ENCODE measurements at regions not wholly inside any gene's neighbourhood (a gene's known extent, or its start where the extent isn't known, plus 50 kb on each side); places are given as distances from the start of the nearest gene placed in this dataset.
A peak's percentile ranks its signal among the peaks of the same experiment; 100 is the strongest.
"Not testable (repeated sequence)": the region's sequence is repeated elsewhere in the genome, so short reads cannot be mapped to it uniquely, and the experiment has no call there.

GRCh38 chr16:62732092-62732491 is 695.9 kb upstream of the CDH8 start:
- intact Hi-C loops (cut with DNase I) = no loop called here
- DNase-seq = no peak

DNA sequence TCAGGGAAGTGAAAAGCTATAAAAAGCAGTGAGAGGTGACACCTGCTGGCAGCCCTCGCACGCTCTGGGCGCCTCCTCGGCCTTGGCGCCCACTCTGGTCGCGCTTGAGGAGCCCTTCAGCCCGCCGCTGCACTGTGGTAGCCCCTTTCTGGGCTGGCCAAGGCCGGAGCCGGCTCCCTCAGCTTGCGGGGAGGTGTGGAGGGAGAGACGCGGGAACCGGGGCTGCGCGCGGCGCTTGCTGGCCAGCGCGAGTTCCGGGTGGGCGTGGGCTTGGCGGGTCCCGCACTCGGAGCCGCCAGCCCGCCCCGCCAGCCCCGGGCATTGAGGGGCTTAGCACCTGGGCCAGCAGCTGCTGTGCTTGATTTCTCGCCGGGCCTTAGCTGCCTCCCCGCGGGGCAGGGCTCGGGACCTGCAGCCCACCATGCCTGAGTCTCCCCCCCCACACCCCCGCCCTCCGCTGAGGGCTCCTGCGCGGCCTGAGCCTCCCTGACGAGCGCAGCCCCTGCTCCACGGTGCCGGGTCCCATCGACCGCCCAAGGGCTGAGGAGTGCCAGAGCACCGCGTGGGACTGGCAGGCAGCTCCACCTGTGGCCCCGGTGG is 688.5 kb upstream of the CDH8 start:
- intact Hi-C loops (cut with DNase I) = not testable (repeated sequence)

DNA sequence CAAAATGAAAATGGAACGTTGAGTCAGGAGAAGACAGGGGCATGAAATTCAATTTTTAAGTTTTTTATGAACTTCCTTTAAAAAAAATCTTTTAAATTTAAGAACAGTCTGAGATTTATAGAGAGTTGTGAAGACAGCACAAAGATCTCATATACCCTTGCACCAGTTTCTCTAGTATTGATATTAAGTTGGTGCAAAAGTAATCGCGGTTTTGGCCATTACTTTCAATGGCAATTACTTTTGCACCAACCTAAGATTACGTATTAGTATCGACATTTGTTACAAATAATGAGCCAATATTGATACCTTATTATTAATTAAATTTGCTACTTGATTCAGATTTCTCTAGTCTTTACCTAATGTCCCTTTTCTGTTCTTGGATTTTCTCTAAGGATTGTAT is 684.4 kb upstream of the CDH8 start:
- intact Hi-C loops (cut with DNase I) = no loop called here
- no peak for DNase-seq

More for the DNA sequence above, 688.5 kb upstream of the CDH8 start:
- peak in 1 of 10 donors; percentile 78 for DNase-seq

- intact Hi-C loops (cut with DNase I) = no loop called here
Observed at GRCh38 chr16:62717026-62717425, 680.8 kb upstream of the CDH8 start.

GRCh38 chr16:62715701-62716100 is 679.5 kb upstream of the CDH8 start:
- intact Hi-C loops (cut with DNase I) = no loop called here
- no peak for DNase-seq

More at GRCh38 chr16:62717026-62717425, 680.8 kb upstream of the CDH8 start:
- no peak for DNase-seq

DNA sequence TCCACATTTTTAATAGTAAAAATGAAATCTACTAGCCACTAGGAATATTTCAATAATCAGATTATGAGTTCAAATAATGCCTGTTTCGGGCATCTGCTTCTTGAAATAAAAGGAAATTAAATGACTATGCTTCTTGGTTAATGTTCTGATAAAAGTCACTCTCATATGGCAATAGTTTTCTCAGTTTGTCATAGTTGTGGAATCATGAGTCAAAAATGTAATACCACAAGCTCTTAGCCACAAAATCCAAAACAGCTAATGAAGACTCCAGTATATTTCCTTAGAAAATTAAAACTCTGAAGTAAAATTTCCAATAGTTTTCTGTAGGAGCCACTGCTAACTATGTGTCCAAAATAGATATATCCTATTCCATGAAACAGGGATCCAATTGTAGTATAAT is 676.3 kb upstream of the CDH8 start:
- DNase-seq = no peak

DNA sequence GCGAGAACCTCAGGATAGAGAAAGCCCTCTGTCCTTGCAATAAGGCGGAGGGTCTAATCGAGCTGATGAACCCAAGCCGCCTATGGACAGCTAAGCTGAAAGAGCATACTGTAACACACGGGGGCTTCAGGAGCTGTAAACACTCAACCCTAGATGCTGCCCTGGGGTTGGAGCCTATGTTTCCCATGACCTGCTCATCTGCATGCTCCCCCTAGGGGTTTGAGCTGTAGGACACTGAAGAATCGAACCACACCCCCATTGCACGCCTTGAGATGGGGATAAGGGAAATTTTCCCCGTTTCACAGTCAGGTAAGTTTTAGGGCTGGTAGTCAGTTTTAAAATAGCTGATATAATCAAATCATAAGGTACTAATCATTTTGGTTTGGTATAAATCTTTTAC is 675.6 kb upstream of the CDH8 start:
- DNase-seq = no peak
- intact Hi-C loops (cut with DNase I) = no loop called here

More for the DNA sequence above, 676.3 kb upstream of the CDH8 start:
- intact Hi-C loops (cut with DNase I) = no loop called here

GRCh38 chr16:62709794-62710193 is 673.6 kb upstream of the CDH8 start:
- no peak for DNase-seq
- intact Hi-C loops (cut with DNase I) = no loop called here

- intact Hi-C loops (cut with DNase I) = no loop called here
- no peak for DNase-seq
Observed at GRCh38 chr16:62701426-62701825, 665.2 kb upstream of the CDH8 start.

- intact Hi-C loops (cut with DNase I) = no loop called here
- DNase-seq = no peak
Observed at GRCh38 chr16:62700426-62701294, 664.4 kb upstream of the CDH8 start.

- DNase-seq = no peak
- intact Hi-C loops (cut with DNase I) = no loop called here
Observed at GRCh38 chr16:62692685-62693084, 656.4 kb upstream of the CDH8 start.

GRCh38 chr16:62681819-62682218 is 645.6 kb upstream of the CDH8 start:
- DNase-seq = no peak
- intact Hi-C loops (cut with DNase I) = no loop called here

- intact Hi-C loops (cut with DNase I) = no loop called here
- DNase-seq = no peak
Observed at GRCh38 chr16:62678796-62679195, 642.6 kb upstream of the CDH8 start.

DNA sequence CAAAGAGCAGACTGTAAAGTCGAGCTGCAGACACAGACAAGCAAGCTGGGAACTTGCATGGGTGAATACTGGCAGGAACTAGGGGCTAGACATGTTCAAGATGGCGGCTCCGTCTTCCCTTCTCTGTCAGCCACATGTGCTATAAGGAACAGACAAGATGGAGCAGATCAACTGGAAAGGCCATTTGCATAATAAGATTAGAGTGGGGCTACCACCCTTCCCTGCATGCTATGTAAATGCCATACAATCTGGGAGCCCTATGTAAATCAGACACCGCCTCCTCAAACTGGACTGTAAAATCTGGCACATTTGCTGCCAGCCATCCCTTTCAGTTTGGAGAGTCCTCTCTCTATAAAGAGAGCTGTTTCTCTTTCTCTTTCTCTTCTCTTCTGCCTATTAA is 640.1 kb upstream of the CDH8 start:
- DNase-seq = no peak
- intact Hi-C loops (cut with DNase I) = no loop called here

DNA sequence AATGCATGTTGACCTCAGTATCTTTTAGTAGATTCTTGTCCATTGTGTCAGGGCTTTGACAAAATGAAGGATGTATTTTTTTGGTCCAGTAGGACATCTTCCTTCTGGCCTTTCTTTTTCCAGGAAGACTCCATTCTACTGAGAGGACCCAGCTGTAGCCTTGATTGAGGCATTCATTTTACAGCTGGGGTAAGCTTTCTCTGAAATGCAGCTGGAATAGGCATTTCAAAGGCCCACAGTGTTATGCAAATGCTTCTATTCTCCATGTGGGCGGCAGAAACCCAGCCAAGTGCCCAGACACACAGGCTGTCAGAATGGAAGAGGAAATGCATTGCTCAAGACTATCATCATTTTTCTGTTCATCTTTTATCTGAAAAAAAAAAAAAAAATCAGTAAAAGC is 629.0 kb upstream of the CDH8 start:
- peak in 8 of 10 donors; percentile 19 to 91 (median 58) for DNase-seq
- intact Hi-C loops (cut with DNase I) = no loop called here

- intact Hi-C loops (cut with DNase I) = no loop called here
- DNase-seq = no peak
Observed at GRCh38 chr16:62664566-62664965, 628.3 kb upstream of the CDH8 start.

DNA sequence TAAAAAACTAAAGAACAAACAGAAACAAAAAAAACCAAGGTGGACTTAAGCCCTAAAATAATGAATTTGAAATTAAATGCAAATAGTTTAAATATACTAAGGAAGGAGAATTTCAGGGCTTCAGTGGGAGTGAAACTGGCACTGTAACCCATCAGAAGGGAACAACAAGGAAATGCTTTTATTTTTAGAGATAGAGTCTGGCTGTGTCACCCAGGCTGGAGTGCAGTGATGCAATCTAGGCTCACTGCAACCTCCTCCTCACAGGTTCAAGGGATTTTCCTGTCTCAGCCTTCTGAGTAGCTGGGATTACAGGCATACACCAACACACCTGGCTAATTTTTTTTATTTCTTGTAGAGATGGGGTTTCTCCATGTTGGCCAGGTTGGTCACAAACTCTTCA is 625.2 kb upstream of the CDH8 start:
- no peak for DNase-seq
- intact Hi-C loops (cut with DNase I) = no loop called here

- DNase-seq = no peak
- intact Hi-C loops (cut with DNase I) = no loop called here
Observed at GRCh38 chr16:62657116-62657515, 620.9 kb upstream of the CDH8 start.

- intact Hi-C loops (cut with DNase I) = no loop called here
Observed at GRCh38 chr16:62652441-62653120, 616.3 kb upstream of the CDH8 start.

DNA sequence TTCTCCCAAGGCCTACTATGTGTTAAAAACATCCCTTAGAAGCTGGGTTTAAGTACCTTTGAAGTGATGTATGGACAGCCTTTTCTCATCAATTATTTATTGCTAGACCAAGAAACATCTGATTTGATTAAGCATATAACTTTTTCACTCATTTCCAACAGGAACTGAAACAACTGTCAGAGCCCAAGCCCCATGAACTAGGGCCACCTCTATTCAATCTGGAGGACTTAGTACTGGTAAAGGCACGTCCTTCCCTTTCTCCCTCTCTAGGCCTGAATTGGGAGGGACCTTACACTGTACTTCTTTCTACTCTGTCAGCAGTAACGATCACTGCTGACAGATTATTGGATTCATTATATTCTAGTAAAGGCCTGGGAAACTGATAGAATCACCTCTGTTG is 612.0 kb upstream of the CDH8 start:
- intact Hi-C loops (cut with DNase I) = no loop called here
- DNase-seq = no peak

More at GRCh38 chr16:62652441-62653120, 616.3 kb upstream of the CDH8 start:
- no peak for DNase-seq

GRCh38 chr16:62644030-62644812 is 608.0 kb upstream of the CDH8 start:
- intact Hi-C loops (cut with DNase I) = no loop called here
- DNase-seq = no peak

Data from posterior cingulate gyrus (tissue), 11 donors.